Right kidney (tissue), 1 donor: ENCODE measurements at regions not wholly inside any gene's neighbourhood (a gene's known extent, or its start where the extent isn't known, plus 50 kb on each side); places are given as distances from the start of the nearest gene placed in this dataset.
"Not testable (repeated sequence)": the region's sequence is repeated elsewhere in the genome, so short reads cannot be mapped to it uniquely, and the experiment has no call there.

Experiments used
- DNase-seq: peaks from one replicate; pipeline ENCODE4 v3.0.0-alpha.2; 2016

DNA sequence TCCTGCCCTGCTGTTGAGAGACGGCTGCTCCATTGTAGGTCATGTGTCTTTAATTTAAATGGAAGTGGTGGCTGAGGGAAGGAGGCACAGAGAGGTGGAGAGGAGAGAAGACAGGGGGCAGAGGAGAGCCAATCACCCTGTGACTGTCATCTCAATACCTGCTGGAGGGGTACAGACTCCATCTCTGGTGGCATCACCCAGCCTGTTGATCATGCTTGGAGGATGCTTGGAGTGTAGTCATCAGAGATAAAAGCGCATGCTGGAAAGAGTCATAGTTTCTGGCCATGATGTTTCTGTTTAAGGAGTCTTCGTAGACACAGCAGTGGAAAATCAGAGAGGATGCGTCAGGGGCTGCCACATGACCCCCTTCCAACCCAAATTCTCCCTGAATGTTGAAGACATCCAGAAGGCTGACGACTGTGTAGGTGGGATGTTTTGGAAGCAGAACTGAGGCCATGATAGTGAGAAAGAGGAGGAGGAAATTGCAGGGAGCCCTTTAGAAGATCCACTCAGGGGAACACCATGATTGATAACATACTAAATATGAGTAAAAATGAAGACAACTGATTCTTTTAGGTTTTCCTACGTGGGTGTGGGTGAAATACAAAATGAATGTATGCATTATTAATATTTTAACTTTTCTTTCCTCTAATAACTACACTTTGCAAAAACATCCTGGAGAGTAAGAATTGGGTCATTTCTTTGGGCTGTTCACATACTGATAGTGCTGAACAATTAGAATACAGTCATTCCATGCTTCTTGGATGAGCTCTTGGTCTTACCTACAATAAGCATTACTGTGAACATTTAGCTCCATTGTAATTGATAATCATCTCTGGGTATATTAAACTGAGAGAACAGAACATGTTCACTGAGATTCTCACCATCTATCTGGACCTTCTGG is 210.6 kb upstream of the ATP10A start:
- no peak for DNase-seq

DNA sequence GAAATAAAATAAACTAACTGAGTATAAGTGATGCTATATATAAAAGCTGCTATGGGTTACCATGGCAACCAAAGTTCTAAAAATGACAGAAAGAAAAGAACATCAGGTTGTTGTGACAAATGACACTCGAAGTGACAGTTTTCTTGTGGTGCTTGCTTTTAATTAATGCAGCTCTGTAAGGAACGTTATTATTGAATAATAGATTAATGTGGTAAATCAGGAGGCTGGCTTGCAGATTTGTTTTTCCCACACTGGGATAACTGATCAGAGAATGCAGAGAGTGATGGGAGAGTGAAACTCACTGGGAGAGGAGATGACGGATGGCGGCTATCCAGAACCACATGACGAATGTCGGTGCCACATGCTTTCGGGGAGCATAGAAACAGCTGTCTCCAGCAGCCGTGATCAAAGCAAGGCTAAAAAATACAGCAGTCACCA is 207.0 kb upstream of the ATP10A start:
- no peak for DNase-seq

DNA sequence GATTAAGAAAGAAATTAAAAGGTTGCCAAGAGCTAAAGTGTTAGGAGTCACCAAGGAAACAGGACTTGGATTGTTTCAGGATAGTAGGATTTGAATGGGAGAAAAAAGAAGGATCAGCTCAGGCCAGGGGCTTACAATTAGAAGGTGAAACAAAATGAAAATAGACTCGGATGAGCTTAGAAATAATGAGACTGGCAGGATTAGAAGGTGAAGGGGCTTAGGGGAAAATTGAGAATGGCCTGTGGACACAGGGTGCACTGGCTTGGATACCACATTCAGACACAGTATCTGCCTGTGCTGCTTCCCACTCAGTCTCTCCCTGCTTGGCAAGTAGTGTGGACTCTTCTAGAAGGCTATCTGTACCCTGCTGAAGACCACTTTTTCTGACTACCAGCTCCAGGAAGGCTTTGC is 206.1 kb upstream of the ATP10A start:
- no peak for DNase-seq

DNA sequence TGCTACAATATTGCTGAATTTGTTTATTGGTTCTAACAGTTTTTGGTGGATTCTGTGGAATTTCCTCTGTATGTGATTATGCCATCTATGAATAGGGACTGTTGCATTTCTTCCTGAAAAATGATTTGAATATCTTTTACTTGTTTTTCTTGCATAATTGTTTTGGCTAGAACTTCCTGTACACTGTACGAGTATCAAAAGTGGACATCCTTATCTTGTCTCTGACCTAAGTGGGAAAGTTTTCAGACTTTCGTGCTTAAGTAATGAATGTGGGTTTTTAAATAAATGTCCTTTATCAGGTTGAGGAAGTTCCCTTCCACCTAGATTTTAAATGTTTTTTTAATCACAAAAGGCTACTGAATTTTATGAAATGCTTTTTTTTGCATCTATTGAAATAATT is 203.8 kb upstream of the ATP10A start:
- DNase-seq, result no peak

DNA sequence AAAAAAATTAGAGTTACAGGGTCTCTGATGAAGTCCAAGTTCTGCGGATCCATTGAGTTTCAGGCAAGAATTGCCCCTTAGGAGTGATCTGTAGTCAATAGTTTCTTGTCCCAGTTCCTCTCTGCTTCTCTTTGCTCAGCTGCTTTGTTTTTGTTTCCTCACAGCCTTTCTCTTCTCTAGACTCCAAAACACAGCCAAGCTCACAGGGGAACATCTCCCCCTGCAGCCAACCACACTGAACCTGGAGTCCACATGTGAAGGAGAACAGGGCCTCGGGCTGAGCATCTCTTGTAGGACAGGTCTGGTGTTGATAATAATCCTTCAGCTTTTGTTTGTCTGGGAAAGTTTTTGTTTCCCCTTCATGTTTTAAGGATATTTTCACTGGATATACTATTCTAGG is 202.6 kb upstream of the ATP10A start:
- no peak for DNase-seq

DNA sequence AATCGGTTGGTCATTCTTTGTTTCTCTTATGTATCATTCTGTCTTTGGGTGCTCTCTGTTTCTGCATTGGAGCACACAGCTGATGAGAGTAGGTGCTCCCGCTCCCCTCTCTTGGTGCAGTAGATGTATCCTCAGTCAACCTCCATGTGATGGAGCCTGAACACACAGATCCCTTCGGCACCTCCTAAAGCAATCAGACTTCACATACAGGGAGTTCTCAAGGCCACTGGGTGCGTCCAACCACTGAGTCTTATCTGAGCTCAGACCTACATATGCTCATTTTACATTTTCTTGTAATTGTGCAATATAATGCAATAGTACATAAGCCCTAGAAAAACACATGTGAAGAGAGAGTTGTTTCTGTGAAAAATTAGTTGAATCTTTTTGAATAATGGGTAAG is 198.1 kb upstream of the ATP10A start:
- no peak for DNase-seq

DNA sequence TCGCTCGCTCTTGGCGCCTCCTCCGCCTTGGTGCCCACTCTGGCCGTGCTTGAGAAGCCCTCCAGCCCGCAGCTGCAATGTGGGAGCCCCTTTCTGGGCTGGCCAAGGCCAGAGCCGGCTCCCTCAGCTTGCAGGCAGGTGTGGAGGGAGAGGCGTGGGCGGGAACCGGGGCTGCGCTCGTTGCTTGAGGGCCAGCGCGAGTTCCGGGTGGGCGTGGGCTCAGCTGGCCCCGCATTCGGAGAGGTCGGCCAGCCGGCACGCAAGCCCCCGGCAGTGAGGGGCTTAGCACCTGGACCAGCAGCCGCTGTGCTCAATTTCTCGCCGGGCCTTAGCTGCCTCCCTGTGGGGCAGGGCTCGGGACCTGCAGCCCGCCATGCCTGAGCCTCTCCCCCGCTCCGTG is 193.6 kb upstream of the ATP10A start:
- DNase-seq, result not testable (repeated sequence)

DNA sequence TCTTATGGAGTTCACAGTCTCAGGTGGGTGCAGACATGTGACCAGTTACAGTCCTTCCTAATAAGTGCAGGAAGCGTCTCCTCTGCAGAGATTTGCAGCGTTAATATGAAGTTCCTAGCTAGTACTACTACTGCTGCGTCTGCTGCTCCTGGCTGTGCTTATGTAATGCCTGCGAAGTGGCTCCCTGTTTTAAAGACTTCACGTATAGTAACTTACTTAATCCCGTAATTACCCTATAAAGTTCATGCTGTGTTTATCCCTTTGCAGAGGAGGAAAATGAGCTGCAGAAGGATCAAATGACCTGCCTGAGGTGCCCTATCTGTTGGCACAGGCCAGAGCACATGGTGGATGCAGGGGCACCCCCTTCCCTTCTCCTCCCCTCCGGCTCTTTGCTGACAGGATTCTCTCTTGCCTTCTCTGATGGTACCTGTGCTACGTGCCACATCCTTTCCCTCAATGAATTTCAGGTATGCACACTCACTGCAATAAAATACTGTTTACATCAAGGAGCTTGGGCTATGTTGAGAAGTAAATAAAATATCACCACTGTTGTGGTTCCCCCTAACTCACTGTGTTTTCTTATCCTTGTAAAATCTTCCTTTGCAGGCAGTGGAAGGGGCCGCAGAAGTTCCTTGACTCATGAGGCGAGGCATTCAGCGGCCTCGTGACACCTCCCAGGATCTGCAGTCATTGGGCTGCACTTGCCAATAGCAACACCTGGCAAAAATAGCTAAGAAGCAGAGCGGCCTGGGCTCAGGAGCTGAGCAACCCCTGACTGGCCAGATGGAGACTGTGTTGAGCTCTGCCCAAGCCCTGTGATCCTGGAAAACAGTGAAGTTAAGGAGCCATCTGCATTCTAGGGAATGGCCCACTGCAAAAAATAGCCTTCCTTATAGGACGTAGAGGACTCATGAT is 188.9 kb upstream of the ATP10A start:
- peak; percentile 15 for DNase-seq

DNA sequence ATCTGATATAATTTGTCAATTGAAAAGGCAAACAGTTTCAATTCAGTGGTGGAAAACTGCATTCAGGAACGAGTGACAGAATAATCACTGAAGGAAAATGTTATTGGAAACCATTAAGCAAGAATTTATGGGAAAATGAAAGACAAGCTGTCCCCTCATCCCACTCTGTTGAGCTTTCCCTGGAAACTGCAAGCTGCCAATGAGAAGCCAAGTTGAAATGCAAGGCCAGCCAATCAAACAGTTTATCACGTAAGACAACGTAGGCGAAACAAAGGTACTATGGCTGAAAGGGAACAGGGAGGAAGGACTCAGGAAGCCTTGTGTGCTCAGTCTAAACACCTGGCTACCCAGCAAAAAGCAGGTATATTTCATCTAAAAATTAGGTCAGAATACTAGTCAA is 187.9 kb upstream of the ATP10A start:
- DNase-seq, result no peak

DNA sequence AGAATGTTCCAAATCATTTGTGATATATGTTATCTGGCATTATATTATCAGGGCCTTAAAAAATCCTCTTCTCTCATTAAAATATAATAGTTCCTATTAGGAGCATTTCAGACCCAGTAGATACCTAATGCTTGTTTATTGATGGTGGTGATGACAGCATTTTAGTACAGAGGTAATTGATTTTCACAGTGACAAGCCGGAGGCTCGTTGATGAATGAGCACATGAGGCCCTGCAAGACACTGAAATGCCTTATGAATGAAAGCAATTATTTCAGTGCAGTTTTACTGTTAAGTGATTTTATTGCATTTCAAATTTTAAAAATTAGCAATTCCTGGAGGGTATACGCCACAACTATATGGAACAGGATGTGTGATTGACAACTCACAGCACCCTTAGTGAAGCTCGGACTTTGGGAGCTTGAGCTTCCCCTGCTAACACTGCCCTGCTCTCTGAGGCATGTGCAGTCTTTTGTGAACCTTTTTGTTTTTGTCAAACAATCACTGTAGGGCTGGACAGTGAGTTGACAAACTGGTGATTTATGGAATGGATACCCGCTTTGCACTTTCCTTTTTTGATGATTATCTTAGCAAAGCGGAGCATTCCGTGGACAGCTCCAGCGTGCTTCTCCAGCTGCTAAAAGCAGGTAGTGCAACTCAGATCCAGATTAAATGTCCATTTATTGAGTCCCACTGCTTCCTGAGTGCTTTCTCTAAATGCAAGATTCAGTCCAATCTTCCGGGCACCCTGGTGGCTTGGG is 187.0 kb upstream of the ATP10A start:
- DNase-seq, result no peak

DNA sequence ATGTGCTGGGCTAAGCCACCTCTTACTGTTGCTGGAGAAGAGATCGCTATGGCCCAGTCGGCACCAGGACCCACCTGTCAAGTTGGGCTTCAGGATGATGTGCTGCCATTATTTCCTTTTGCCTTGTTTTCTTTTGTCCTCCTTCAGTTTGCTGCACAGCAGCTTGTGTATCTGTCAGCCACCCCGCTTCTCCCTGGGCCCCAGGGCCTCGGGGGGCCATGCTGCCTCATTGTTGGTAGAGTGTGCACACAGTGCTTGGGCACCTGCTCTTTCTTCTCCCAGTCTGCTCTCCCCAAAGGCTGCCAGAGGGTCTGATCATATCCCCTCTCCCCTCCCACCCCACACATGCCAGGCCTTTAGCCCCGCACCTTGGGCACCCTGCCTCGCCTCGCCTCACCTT is 185.5 kb upstream of the ATP10A start:
- DNase-seq, result no peak

DNA sequence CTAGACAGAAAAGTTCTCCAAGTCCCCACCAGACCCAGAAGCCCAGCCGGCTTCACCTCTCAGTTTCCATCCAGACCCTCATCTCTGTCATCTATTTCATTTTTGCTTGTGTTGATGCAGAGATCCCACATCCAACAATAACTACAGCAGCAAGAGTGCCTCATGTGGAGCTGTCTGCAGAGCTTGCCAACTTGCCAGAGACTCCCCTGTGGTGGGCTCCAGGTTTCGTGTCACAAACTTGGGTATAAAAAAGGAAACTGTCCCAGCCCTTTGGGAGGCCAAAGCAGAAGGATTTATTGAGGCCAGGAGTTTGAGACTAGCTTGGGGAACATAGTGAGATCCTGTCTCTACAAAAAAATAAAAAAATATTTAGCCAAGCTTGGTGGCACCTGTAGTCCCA is 182.4 kb upstream of the ATP10A start:
- no peak for DNase-seq

DNA sequence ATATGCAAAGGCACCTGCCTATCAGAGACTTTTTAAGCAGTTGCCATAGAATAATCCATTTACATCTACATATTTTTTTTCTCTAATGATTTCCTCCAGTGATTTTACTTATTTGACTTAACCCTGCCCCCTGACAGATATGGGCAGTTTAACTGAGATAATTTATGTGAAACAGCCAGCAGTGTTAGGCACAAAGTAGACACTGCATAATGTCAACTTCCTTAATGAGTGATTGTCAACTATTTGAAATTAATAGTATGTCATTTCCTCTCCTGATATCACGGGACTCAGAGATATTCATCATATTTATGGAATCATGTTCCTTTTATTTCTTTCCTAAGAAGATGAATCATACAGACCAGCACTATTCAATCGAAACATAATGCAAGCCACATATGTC is 179.9 kb upstream of the ATP10A start:
- no peak for DNase-seq

DNA sequence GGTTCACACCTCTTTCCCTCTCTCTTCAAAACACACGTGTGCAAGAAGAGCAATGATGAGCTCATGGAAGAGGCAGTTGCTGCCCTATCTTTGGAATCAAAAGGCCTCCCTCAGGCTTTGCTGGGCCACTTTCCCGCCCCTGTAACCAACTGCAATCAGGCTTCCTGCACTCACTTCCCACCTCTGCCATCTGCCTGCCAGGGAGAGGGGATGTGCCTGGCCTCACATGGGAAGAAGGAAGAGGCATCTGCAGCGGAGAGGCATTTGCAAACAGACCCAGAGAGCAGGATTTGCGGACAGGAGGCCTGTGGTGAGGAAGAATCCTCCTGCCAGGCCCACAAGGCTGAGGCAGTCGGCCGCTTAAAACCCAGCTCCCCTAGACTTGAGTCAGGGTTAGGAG is 175.6 kb upstream of the ATP10A start:
- no peak for DNase-seq

DNA sequence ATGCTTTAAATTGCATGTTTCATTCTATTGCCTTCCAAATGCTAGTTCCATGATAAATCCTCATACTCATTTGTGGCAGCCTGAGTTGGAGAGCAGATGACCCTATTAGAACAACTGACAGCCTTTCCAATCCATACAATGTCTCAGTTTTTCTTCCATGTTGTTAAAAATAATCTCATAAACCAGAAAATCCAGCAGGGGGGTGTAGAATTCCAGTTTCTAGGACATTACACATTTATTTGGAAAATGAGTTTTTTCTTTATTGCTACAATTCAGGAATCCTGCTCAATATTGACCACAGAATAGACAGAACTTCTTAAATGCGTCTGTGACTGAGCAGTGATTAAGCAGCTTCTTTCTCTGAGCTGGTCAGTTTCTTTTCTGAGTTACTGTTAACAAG is 174.2 kb upstream of the ATP10A start:
- no peak for DNase-seq

DNA sequence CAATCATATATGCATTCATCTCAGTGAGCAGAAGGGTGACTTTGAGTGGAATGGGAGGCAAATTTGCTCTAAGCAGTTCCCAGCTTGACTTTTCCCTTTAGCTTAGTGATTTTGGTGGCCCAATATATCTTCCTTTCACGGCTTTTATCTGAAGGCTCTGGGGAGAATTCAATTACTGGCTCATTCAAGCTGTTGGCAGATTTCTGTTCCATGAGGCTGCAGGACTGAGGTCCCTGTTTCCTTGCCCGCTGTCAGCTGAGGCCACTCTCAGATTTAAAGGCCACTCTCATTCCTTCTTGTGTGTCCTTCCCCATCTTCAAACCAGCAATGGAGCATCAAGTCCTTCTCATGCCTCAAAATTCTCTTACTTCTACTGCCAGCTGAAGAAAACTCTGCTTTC is 170.4 kb upstream of the ATP10A start:
- DNase-seq, result no peak

DNA sequence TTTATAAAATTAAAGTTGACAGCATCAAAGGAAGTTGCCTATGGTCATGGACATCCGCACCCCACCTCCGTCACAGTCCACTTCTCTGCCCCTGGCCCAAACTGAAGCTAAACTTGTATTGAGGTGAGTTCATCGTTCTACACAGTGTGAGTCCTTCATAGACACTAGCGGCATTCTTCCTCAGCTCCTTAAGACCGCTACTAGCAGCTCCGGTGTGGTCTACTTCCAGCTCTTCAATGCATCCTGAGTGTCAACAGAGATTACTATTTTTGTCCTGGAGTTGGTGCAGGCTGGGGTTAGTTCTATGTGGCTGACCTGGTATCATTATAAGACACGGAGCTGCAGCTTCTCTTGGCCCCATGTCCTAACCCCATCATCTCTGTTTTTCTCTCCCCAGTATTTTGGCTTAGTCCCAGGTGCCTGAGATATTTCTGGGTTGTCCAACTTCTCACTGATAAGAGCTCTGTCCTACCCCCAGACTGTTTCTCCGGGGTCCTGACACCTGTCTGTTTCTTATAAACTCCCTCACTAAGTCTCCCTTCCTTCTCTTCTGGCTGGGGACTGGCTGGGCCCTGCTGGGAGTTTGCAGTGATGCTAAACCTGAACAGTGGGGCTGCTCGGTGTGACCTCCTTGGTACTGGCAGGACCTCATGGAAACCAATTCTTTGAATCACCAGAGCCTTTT is 169.2 kb upstream of the ATP10A start:
- DNase-seq, result no peak

DNA sequence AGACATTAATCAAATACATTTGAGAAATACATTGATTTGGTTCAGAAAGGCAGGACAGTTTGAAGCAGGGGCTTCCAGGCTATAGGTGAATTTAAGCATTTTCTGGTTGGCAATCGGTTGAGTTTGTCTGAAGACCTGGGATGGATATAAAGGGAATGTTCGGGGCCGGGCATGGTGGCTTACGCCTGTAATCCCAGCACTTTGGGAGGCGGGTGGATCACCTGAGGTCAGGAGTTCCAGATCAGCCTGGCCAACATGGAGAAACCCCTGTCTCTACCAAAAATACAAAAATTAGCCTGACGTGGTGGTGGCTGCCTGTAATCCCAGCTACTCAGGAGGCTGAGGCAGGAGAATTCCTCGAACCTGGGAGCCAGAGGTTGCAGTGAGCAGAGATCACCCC is 166.5 kb upstream of the ATP10A start:
- not testable (repeated sequence) for DNase-seq

DNA sequence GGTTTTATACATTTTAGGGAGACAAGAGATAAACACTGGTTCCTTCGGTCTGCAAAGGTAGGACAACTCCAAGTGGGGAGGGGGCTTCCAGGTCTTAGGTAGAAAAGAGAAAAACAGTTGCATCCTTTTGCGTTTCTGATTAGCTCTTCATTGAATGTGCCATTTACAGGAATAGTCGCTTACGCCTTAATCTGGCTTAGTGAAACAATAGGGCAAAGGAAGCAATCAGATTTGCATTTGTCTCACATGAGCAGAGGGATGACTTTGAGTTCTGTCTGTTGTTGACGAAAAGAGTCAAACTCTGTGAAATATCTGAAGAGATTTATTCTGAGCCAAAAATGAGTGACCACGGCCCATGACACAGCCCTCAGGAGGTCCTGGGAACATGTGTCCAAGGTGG is 166.0 kb upstream of the ATP10A start:
- no peak for DNase-seq

DNA sequence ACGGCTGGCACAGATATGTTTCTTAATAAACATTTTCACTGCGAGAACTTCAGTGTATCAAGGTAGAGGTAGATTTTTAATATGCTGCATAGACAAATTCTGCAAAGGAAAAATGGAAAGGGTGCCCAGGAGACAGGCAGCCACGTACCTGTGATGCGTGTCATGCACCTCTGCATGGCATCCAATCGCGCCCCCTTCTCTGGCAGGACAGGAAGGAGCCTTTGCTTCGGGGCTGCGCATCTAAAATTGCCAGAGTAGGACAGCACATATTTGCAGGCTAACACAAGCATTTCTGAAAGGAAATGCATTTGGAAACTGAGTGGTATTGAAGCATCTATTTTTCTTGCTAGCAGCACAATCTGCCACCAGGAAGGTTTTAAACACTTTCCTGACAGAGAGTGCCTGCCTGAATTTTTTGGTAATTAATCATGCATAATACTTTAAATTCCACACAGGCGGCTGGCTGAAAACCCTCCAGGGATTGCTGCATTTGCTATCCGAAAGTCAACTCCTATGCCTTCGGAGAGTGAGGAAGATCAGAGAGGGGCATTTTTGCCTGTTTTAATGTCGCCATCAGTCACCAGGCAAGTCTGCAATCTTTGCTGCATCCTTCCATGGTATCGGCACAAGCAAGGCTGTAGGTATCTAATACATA is 165.1 kb upstream of the ATP10A start:
- DNase-seq, result no peak

DNA sequence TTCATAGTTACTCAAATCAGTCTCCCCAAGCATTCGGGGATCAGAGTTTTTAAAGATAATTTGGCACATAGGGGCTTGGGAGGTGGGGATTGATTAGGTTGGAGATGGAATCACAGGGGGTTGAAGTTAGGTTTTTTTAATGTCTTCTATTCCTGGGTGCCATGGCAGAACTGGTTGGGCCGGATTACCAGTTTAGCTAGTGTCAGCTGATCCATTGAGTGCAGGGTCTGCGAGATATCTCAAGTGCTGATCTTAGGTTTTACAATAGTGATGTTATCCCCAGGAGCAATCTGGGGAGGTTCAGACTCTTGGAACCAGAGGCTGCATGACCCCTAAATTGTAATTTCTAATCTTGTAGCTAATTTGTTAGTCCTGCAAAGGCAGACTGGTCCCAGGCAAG is 163.5 kb upstream of the ATP10A start:
- DNase-seq, result not testable (repeated sequence)

DNA sequence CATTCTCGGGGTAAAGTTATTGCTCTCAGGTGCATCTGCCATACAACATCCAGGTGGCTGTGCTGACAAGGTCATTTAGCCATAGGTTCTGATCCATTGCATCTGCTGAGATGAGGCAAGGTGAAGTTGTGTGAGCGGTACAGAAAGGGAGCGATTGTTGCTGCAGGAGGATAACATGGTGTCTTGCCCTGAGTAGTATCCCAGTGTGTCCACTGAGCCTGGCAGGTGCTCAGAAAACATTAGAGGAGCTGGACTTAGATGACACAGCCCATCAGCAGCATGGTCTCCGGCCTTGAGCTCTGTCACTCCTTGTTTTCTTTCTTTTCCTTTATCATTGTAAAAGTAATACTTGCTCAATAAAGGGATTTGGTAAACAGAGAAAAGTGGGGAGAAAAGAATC is 161.1 kb upstream of the ATP10A start:
- DNase-seq, result no peak
